SK-N-MC (cell line): ENCODE measurements at regions not wholly inside any gene's neighbourhood (a gene's known extent, or its start where the extent isn't known, plus 50 kb on each side); places are given as distances from the start of the nearest gene placed in this dataset.

ENCODE experiments used
- DNase-seq: peaks from one replicate; pipeline ENCODE4 v3.0.0-alpha.2; 2011; ENCODE audit warnings: low read depth, low spot score
- H3K27ac ChIP-seq: fragments of 200-600 bp; sonication (generic); 2 replicates; pipeline ENCODE4 v1.5.1; 2016; ENCODE audit warnings: mixed run types
- H3K36me3 ChIP-seq: fragments of 200-600 bp; sonication (generic); 2 replicates; pipeline ENCODE4 v1.6.1; 2017; ENCODE audit warnings: antibody characterized with exemption, low read length, mixed read lengths; ENCODE audit not compliant: insufficient read depth
- H3K4me3 ChIP-seq: fragments of 200-600 bp; sonication (generic); 2 replicates; pipeline ENCODE4 v1.5.1; 2016
- H3K9ac ChIP-seq: fragments of 200-600 bp; sonication (generic); 2 replicates; pipeline ENCODE4 v1.8.0; 2017; ENCODE audit warnings: mixed run types, mixed read lengths; ENCODE audit not compliant: insufficient read length
- H3K9me3 ChIP-seq: fragments of 200-600 bp; sonication (generic); 2 replicates; pipeline ENCODE4 v1.6.1; 2017; ENCODE audit warnings: low read depth, mild to moderate bottlenecking, antibody characterized with exemption, low read length, moderate library complexity, mixed read lengths
- EZH2 ChIP-seq: fragments of 200-600 bp; sonication (generic); IDR thresholded peaks from one replicate; pipeline ENCODE4 v1.6.1; 2017; ENCODE audit warnings: antibody characterized with exemption
- FOXP2 ChIP-seq: optimal IDR thresholded peaks from 2 replicates; pipeline ENCODE3; 2011; ENCODE audit warnings: mild to moderate bottlenecking, moderate library complexity; ENCODE audit not compliant: insufficient read depth; ENCODE audit errors: extremely low read length, control extremely low read depth
- POLR2AphosphoS5 ChIP-seq: IDR thresholded peaks from 2 replicates; pipeline ENCODE4 v1.6.1; 2012; ENCODE audit warnings: mild to moderate bottlenecking, low read depth, low read length, borderline replicate concordance

GRCh38 chr12:131352296-131352900, 358.5 kb upstream of the SFSWAP start:
- Histone ChIP-seq H3K9ac (no peak overlapping the region), H3K4me3 (no peak overlapping the region), H3K36me3 (no peaks in the 10 kb centered on the region), H3K27ac (no peak overlapping the region), H3K9me3 (no peaks in the 10 kb centered on the region)
- no peak for DNase-seq
- TF ChIP-seq FOXP2 (no peak), EZH2 (no peak), POLR2AphosphoS5 (no peak)

- DNase-seq: no peak
- TF ChIP-seq EZH2: no peak
- TF ChIP-seq POLR2AphosphoS5: no peak
- no peak for TF ChIP-seq FOXP2
- Histone ChIP-seq H3K9me3 (no peaks in the 10 kb centered on the region), H3K9ac (no peak overlapping the region), H3K27ac (no peak overlapping the region), H3K4me3 (no peak overlapping the region), H3K36me3 (no peaks in the 10 kb centered on the region)
Measured at GRCh38 chr12:131353376-131353775, 357.5 kb upstream of the SFSWAP start.

GRCh38 chr12:131353826-131354225, 357.1 kb upstream of the SFSWAP start:
- Histone ChIP-seq H3K9ac (no peak overlapping the region), H3K4me3 (no peak overlapping the region), H3K9me3 (no peaks in the 10 kb centered on the region), H3K27ac (no peak overlapping the region), H3K36me3 (no peaks in the 10 kb centered on the region)
- TF ChIP-seq POLR2AphosphoS5: no peak
- TF ChIP-seq EZH2: no peak
- no peak for TF ChIP-seq FOXP2
- no peak for DNase-seq

- Histone ChIP-seq H3K27ac (no peak overlapping the region), H3K36me3 (no peaks in the 10 kb centered on the region), H3K9ac (no peak overlapping the region), H3K4me3 (no peak overlapping the region), H3K9me3 (no peaks in the 10 kb centered on the region)
- TF ChIP-seq FOXP2 (no peak), POLR2AphosphoS5 (no peak)
- no peak for DNase-seq
Measured at GRCh38 chr12:131355361-131356245, 355.3 kb upstream of the SFSWAP start.

DNA sequence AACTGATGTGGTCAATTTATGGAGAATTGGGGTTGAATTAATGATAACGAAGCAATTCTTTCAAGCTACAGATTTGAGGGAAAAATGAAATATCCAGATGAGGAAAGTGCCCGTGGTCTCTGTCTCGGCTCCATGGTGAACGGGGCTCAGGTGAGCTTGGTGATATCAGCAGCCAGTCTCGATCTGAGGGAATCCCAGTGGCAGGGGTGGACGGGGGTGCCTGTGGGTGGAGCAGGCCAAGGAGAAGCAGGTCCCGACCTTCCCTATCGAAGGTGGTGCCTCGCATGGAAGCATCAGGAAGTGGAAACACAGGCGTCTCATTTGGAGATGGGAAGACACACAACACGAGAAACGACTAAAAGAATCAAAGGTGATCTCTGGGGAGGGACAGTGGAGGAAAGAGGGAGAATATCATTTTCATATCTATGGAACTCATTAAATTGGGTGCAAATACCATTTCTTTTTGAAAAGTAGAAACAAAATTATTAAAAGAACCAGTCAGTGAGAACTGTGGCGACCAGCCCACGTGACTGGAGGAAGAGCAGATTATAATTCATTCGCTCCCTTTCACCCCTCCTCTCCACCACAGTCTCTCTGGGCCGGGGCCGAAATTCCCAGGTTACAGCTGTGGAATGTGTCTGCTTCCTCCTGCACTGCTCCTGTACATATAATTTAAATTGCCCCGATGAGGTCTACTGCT, 354.3 kb upstream of the SFSWAP start:
- DNase-seq: no peak
- TF ChIP-seq POLR2AphosphoS5: no peak

GRCh38 chr12:131357185-131357747, 353.6 kb upstream of the SFSWAP start:
- H3K9ac ChIP-seq: no peak overlapping the region
- TF ChIP-seq FOXP2: no peak
- no peak for TF ChIP-seq EZH2
- TF ChIP-seq POLR2AphosphoS5: no peak
- H3K9me3 ChIP-seq: no peaks in the 10 kb centered on the region
- no peaks in the 10 kb centered on the region for H3K36me3 ChIP-seq
- no peak overlapping the region for H3K4me3 ChIP-seq
- no peak for DNase-seq
- no peak overlapping the region for H3K27ac ChIP-seq

More for the DNA sequence above, 354.3 kb upstream of the SFSWAP start:
- no peaks in the 10 kb centered on the region for H3K9me3 ChIP-seq
- no peak overlapping the region for H3K4me3 ChIP-seq
- no peak overlapping the region for H3K27ac ChIP-seq
- no peaks in the 10 kb centered on the region for H3K36me3 ChIP-seq
- no peak overlapping the region for H3K9ac ChIP-seq

GRCh38 chr12:131357920-131358319, 353.0 kb upstream of the SFSWAP start:
- TF ChIP-seq FOXP2 (no peak), EZH2 (no peak), POLR2AphosphoS5 (no peak)
- Histone ChIP-seq H3K36me3 (no peaks in the 10 kb centered on the region), H3K4me3 (no peak overlapping the region), H3K9ac (no peak overlapping the region), H3K9me3 (no peaks in the 10 kb centered on the region), H3K27ac (no peak overlapping the region)
- DNase-seq: no peak
